Stimulated activated naive CD8-positive, alpha-beta T cell treated with anti-CD3 and anti-CD28 coated beads, Interleukin-15, amount 100 ng/mL, for 72 hours (primary cell): ENCODE measurements at regions not wholly inside any gene's neighbourhood (a gene's known extent, or its start where the extent isn't known, plus 50 kb on each side); places are given as distances from the start of the nearest gene placed in this dataset.
"Not testable (repeated sequence)": the region's sequence is repeated elsewhere in the genome, so short reads cannot be mapped to it uniquely, and the experiment has no call there.

Experiments
- ATAC-seq: fragments of 150-1000 bp; cut with Tn5 transposase; 2 replicates; pipeline ENCODE4 v1.10.0; 2021; ENCODE audit warnings: mild to moderate bottlenecking, moderate library complexity
- DNase-seq, 2 donors: peaks; one replicate each; pipeline ENCODE4 v3.0.0; 2021 to 2022
- H3K27ac Mint-ChIP-seq, 2 donors: one replicate each; pipeline ENCODE4 v1.8.0; 2022; ENCODE audit warnings: mild to moderate bottlenecking in 2 of 2, mixed read lengths in 2 of 2, moderate library complexity in 2 of 2
- H3K27me3 Mint-ChIP-seq: one replicate; pipeline ENCODE4 v1.8.0; 2022; ENCODE audit warnings: mixed read lengths
- H3K4me1 Mint-ChIP-seq: one replicate; pipeline ENCODE4 v1.8.0; 2022; ENCODE audit warnings: mild to moderate bottlenecking, mixed read lengths
- H3K4me3 Mint-ChIP-seq, 2 donors: one replicate each; pipeline ENCODE4 v1.8.0; 2022; ENCODE audit warnings: mild to moderate bottlenecking in 2 of 2, mixed read lengths in 2 of 2, moderate library complexity in 1 of 2
- H3K9me3 Mint-ChIP-seq, 2 donors: one replicate each; pipeline ENCODE4 v1.8.0; 2022; ENCODE audit warnings: mixed read lengths in 2 of 2

GRCh38 chr17:15849054-15849453, 95.9 kb upstream of the ADORA2B start:
- H3K27me3 Mint-ChIP-seq, H3K4me3 Mint-ChIP-seq: not testable (repeated sequence)
- peak; percentile 100 for ATAC-seq

GRCh38 chr17:15850071-15850470, 94.9 kb upstream of the ADORA2B start:
- not testable (repeated sequence) for H3K9me3 Mint-ChIP-seq, H3K27ac Mint-ChIP-seq

More at GRCh38 chr17:15849054-15849453, 95.9 kb upstream of the ADORA2B start:
- peak overlapping the region in 1 of 2 donors; percentile 70 for H3K27ac Mint-ChIP-seq
- H3K9me3 Mint-ChIP-seq = not testable (repeated sequence)
- H3K4me1 Mint-ChIP-seq = peaks cover 15% of the 10 kb centered on the region
- DNase-seq = peak; percentile 58 to 77

GRCh38 chr17:15850687-15851086, 94.2 kb upstream of the ADORA2B start:
- H3K9me3 Mint-ChIP-seq, H3K27ac Mint-ChIP-seq, ATAC-seq, H3K4me3 Mint-ChIP-seq, H3K27me3 Mint-ChIP-seq, DNase-seq: not testable (repeated sequence)
- peaks cover 15% of the 10 kb centered on the region for H3K4me1 Mint-ChIP-seq

More at GRCh38 chr17:15850071-15850470, 94.9 kb upstream of the ADORA2B start:
- H3K27me3 Mint-ChIP-seq, H3K4me3 Mint-ChIP-seq, DNase-seq, ATAC-seq: not testable (repeated sequence)
- peaks cover 15% of the 10 kb centered on the region for H3K4me1 Mint-ChIP-seq

- not testable (repeated sequence) for H3K27ac Mint-ChIP-seq, H3K4me3 Mint-ChIP-seq, H3K9me3 Mint-ChIP-seq, ATAC-seq, H3K27me3 Mint-ChIP-seq, DNase-seq
- peaks cover 15% of the 10 kb centered on the region for H3K4me1 Mint-ChIP-seq
Observed at GRCh38 chr17:15852863-15853262, 92.1 kb upstream of the ADORA2B start.

GRCh38 chr17:15856191-15856590, 88.7 kb upstream of the ADORA2B start:
- H3K9me3 Mint-ChIP-seq, H3K27ac Mint-ChIP-seq, ATAC-seq, H3K27me3 Mint-ChIP-seq, H3K4me3 Mint-ChIP-seq, DNase-seq, H3K4me1 Mint-ChIP-seq: not testable (repeated sequence)

GRCh38 chr17:15856745-15857144, 88.2 kb upstream of the ADORA2B start:
- not testable (repeated sequence) for H3K27me3 Mint-ChIP-seq, ATAC-seq, H3K4me3 Mint-ChIP-seq, H3K27ac Mint-ChIP-seq, DNase-seq, H3K4me1 Mint-ChIP-seq
- peaks cover 7 to 11% of the 10 kb centered on the region in 2 donors for H3K9me3 Mint-ChIP-seq

GRCh38 chr17:15858082-15858481, 86.8 kb upstream of the ADORA2B start:
- H3K27me3 Mint-ChIP-seq, ATAC-seq, H3K4me1 Mint-ChIP-seq, DNase-seq, H3K27ac Mint-ChIP-seq, H3K4me3 Mint-ChIP-seq: not testable (repeated sequence)
- H3K9me3 Mint-ChIP-seq = peaks cover 10 to 15% of the 10 kb centered on the region in 2 donors

- H3K4me3 Mint-ChIP-seq, H3K27ac Mint-ChIP-seq, ATAC-seq, H3K4me1 Mint-ChIP-seq, H3K27me3 Mint-ChIP-seq, DNase-seq: not testable (repeated sequence)
- peaks cover 10 to 15% of the 10 kb centered on the region in 2 donors for H3K9me3 Mint-ChIP-seq
Observed at GRCh38 chr17:15860774-15861173, 84.2 kb upstream of the ADORA2B start.

GRCh38 chr17:15864061-15864460, 80.9 kb upstream of the ADORA2B start:
- DNase-seq, H3K4me3 Mint-ChIP-seq, H3K4me1 Mint-ChIP-seq, H3K27me3 Mint-ChIP-seq, H3K27ac Mint-ChIP-seq, ATAC-seq: not testable (repeated sequence)
- peaks cover 10 to 15% of the 10 kb centered on the region in 2 donors for H3K9me3 Mint-ChIP-seq

- peaks cover 10 to 15% of the 10 kb centered on the region in 2 donors for H3K9me3 Mint-ChIP-seq
Observed at GRCh38 chr17:15864472-15864871, 80.5 kb upstream of the ADORA2B start.

GRCh38 chr17:15866015-15866414, 78.9 kb upstream of the ADORA2B start:
- not testable (repeated sequence) for H3K4me1 Mint-ChIP-seq, DNase-seq, ATAC-seq, H3K27ac Mint-ChIP-seq, H3K4me3 Mint-ChIP-seq, H3K27me3 Mint-ChIP-seq
- peaks cover 8 to 12% of the 10 kb centered on the region in 2 donors for H3K9me3 Mint-ChIP-seq

More at GRCh38 chr17:15864472-15864871, 80.5 kb upstream of the ADORA2B start:
- not testable (repeated sequence) for H3K27me3 Mint-ChIP-seq, H3K4me1 Mint-ChIP-seq, ATAC-seq, H3K27ac Mint-ChIP-seq, DNase-seq, H3K4me3 Mint-ChIP-seq

- not testable (repeated sequence) for H3K4me3 Mint-ChIP-seq, H3K4me1 Mint-ChIP-seq, H3K27ac Mint-ChIP-seq, H3K27me3 Mint-ChIP-seq, H3K9me3 Mint-ChIP-seq, ATAC-seq, DNase-seq
Observed at GRCh38 chr17:15867331-15867730, 77.6 kb upstream of the ADORA2B start.

GRCh38 chr17:15869868-15870267, 75.1 kb upstream of the ADORA2B start:
- not testable (repeated sequence) for ATAC-seq, H3K27ac Mint-ChIP-seq, H3K9me3 Mint-ChIP-seq, DNase-seq, H3K4me3 Mint-ChIP-seq, H3K4me1 Mint-ChIP-seq, H3K27me3 Mint-ChIP-seq

- H3K9me3 Mint-ChIP-seq, H3K4me1 Mint-ChIP-seq, DNase-seq, ATAC-seq, H3K27me3 Mint-ChIP-seq, H3K4me3 Mint-ChIP-seq, H3K27ac Mint-ChIP-seq: not testable (repeated sequence)
Observed at GRCh38 chr17:15872677-15873076, 72.3 kb upstream of the ADORA2B start.

- peak overlapping the region in 1 of 2 donors; percentile 66 for H3K27ac Mint-ChIP-seq
- not testable (repeated sequence) for ATAC-seq, H3K9me3 Mint-ChIP-seq, DNase-seq, H3K27me3 Mint-ChIP-seq, H3K4me3 Mint-ChIP-seq, H3K4me1 Mint-ChIP-seq
Observed at GRCh38 chr17:15877882-15878500, 66.9 kb upstream of the ADORA2B start.

GRCh38 chr17:15882058-15882720, 62.7 kb upstream of the ADORA2B start:
- no peak overlapping the region for H3K27ac Mint-ChIP-seq

More at GRCh38 chr17:15882058-15882720, 62.7 kb upstream of the ADORA2B start:
- H3K4me3 Mint-ChIP-seq = no peak overlapping the region
- DNase-seq (no peak), ATAC-seq (no peak)
- no peaks in the 10 kb centered on the region for H3K27me3 Mint-ChIP-seq
- H3K4me1 Mint-ChIP-seq = peaks cover 24% of the 10 kb centered on the region
- no peaks in the 10 kb centered on the region for H3K9me3 Mint-ChIP-seq
